PC-3 (cell line): ENCODE measurements at regions not wholly inside any gene's neighbourhood (a gene's known extent, or its start where the extent isn't known, plus 50 kb on each side); places are given as distances from the start of the nearest gene placed in this dataset.

Source experiments
- EZH2 ChIP-seq: fragments of 300-600 bp; sonication (generic); IDR thresholded peaks from one replicate; pipeline ENCODE4 v1.6.1; 2017; ENCODE audit warnings: antibody characterized with exemption, mild to moderate bottlenecking, low read length; ENCODE audit not compliant: unreplicated experiment
- EZH2phosphoT487 ChIP-seq: fragments of 300-600 bp; sonication (generic); IDR thresholded peaks from 2 replicates; pipeline ENCODE4 v1.6.1; 2018; ENCODE audit warnings: mild to moderate bottlenecking, antibody characterized with exemption, low read length, borderline replicate concordance
- TF ChIP-seq, protein P1 (sequence below): fragments of 300-600 bp; sonication (generic); conservative IDR thresholded peaks from 2 replicates; pipeline ENCODE4 v1.5.1; 2017; ENCODE audit warnings: antibody characterized with exemption, low read depth, mild to moderate bottlenecking, low read length

- TF ChIP-seq, protein P1, sequence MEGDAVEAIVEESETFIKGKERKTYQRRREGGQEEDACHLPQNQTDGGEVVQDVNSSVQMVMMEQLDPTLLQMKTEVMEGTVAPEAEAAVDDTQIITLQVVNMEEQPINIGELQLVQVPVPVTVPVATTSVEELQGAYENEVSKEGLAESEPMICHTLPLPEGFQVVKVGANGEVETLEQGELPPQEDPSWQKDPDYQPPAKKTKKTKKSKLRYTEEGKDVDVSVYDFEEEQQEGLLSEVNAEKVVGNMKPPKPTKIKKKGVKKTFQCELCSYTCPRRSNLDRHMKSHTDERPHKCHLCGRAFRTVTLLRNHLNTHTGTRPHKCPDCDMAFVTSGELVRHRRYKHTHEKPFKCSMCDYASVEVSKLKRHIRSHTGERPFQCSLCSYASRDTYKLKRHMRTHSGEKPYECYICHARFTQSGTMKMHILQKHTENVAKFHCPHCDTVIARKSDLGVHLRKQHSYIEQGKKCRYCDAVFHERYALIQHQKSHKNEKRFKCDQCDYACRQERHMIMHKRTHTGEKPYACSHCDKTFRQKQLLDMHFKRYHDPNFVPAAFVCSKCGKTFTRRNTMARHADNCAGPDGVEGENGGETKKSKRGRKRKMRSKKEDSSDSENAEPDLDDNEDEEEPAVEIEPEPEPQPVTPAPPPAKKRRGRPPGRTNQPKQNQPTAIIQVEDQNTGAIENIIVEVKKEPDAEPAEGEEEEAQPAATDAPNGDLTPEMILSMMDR = no peak
- no peak for TF ChIP-seq EZH2phosphoT487
- TF ChIP-seq EZH2 = no peak
Measured at GRCh38 chr1:38213646-38214434, 167.2 kb upstream of the POU3F1 start.
